AG10803 (cell line): ENCODE measurements at regions not wholly inside any gene's neighbourhood (a gene's known extent, or its start where the extent isn't known, plus 50 kb on each side); places are given as distances from the start of the nearest gene placed in this dataset.

Experiments
- DNase-seq: peaks from one replicate; pipeline ENCODE4 v3.0.0; 2010; ENCODE audit warnings: low read depth
- H3K4me3 ChIP-seq: 2 replicates; pipeline ENCODE4 v1.5.1; 2011; ENCODE audit warnings: mild to moderate bottlenecking, low read length, control low read depth
- TF ChIP-seq, protein P1 (sequence below): conservative IDR thresholded peaks from 2 replicates; pipeline ENCODE4 v1.5.1; 2011; ENCODE audit warnings: mild to moderate bottlenecking, low read length, control low read depth, inconsistent platforms

- TF ChIP-seq, protein P1, sequence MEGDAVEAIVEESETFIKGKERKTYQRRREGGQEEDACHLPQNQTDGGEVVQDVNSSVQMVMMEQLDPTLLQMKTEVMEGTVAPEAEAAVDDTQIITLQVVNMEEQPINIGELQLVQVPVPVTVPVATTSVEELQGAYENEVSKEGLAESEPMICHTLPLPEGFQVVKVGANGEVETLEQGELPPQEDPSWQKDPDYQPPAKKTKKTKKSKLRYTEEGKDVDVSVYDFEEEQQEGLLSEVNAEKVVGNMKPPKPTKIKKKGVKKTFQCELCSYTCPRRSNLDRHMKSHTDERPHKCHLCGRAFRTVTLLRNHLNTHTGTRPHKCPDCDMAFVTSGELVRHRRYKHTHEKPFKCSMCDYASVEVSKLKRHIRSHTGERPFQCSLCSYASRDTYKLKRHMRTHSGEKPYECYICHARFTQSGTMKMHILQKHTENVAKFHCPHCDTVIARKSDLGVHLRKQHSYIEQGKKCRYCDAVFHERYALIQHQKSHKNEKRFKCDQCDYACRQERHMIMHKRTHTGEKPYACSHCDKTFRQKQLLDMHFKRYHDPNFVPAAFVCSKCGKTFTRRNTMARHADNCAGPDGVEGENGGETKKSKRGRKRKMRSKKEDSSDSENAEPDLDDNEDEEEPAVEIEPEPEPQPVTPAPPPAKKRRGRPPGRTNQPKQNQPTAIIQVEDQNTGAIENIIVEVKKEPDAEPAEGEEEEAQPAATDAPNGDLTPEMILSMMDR = no peak
- H3K4me3 ChIP-seq = no peak overlapping the region
- no peak for DNase-seq
Observed at GRCh38 chr13:86655561-86655960, 856.3 kb upstream of the SLITRK6 start.

- TF ChIP-seq, protein P1 = no peak
- no peak overlapping the region for H3K4me3 ChIP-seq
- no peak for DNase-seq
Observed at GRCh38 chr13:86660090-86660489, 860.9 kb upstream of the SLITRK6 start.

- TF ChIP-seq, protein P1 = no peak
- no peak overlapping the region for H3K4me3 ChIP-seq
- DNase-seq = no peak
Observed at GRCh38 chr13:86665842-86666241, 866.6 kb upstream of the SLITRK6 start.

- DNase-seq = no peak
- TF ChIP-seq, protein P1 = no peak
- H3K4me3 ChIP-seq = no peak overlapping the region
Observed at GRCh38 chr13:86673931-86674431, 874.8 kb upstream of the SLITRK6 start.

GRCh38 chr13:86681223-86681622 is 882.0 kb upstream of the SLITRK6 start:
- TF ChIP-seq, protein P1 = no peak
- no peak overlapping the region for H3K4me3 ChIP-seq
- DNase-seq = no peak

DNA sequence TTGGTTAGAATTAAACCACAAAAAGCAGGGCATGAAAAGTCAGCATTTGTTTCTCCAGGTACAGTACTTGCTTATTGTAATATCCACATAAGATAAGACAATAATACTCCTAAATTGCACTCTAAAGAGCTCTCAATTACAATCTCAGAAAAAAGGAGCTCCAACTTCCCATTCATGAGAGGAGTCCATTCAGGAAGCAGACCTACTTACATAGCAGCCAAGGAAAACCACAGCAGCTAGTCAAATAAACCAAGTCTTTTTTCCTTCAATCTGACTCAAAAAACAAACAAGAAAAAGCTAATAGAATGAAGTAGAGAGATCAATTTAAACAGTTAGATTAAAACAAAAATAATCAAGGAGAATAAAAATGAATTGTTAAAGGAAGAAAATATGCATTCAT is 885.2 kb upstream of the SLITRK6 start:
- no peak overlapping the region for H3K4me3 ChIP-seq
- TF ChIP-seq, protein P1 = no peak
- no peak for DNase-seq

DNA sequence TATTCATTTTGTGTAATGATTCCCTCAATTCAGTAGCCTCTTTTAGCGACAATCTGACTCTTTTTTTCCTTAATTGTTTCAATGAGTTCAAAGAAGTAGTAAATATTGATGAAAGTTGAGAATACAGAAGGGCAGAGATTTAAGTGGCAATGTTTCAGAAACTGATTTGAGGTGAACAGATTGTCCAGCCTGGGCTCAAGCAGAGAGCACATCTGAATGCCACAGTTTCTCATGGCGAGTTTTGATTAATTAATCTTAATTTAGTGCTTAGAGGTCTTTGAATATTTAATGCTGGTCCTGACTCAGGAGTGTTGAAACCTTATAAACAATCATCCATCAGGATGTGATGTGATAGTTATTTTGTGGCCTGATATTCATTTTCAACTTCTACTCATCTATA is 890.7 kb upstream of the SLITRK6 start:
- no peak overlapping the region for H3K4me3 ChIP-seq
- TF ChIP-seq, protein P1 = no peak

More for the DNA sequence above, 890.7 kb upstream of the SLITRK6 start:
- no peak for DNase-seq
